OCI-LY3 (cell line): ENCODE measurements at regions not wholly inside any gene's neighbourhood (a gene's known extent, or its start where the extent isn't known, plus 50 kb on each side); places are given as distances from the start of the nearest gene placed in this dataset.

Source experiments
- CTCF ChIP-seq: fragments of 200-600, 300-600 bp; sonication (generic); IDR thresholded peaks from 2 replicates; pipeline ENCODE4 v1.5.1; 2014; ENCODE audit warnings: antibody characterized with exemption, low read length, low read depth
- EZH2phosphoT487 ChIP-seq: fragments of 200-600 bp; shearing (Covaris generic); IDR thresholded peaks from 2 replicates; pipeline ENCODE4 v1.6.1; 2018; ENCODE audit warnings: antibody characterized with exemption, mixed run types, low read depth

DNA sequence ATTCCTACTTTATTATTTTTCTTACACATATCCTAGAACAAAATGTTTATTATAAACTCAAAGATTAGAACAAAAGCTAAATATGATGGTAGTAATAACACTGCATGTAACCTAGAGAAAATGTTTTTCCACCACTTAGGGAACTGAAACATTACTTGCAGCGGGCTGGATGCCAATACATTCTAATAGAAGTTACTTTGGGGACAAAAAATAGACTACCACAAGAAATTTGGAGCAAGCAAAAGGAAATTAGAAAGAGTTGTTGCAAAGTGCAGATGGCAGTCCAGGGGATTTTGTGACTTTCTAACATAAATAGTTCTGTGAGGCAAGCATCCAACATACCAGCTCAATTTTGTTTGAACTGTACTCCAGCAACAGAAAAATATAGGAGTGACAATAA is 255.3 kb upstream of the GRIN3A start:
- TF ChIP-seq CTCF = no peak
- TF ChIP-seq EZH2phosphoT487 = no peak
